GM18870 (cell line): ENCODE measurements at regions not wholly inside any gene's neighbourhood (a gene's known extent, or its start where the extent isn't known, plus 50 kb on each side); places are given as distances from the start of the nearest gene placed in this dataset.
A peak's percentile ranks its signal among the peaks of the same experiment; 100 is the strongest.
"Not testable (repeated sequence)": the region's sequence is repeated elsewhere in the genome, so short reads cannot be mapped to it uniquely, and the experiment has no call there.

Source experiments
- ATAC-seq: cut with Tn5 transposase; IDR thresholded peaks from one replicate; pipeline ENCODE4 v1.9.1; 2021; ENCODE audit warnings: moderate library complexity; ENCODE audit not compliant: unreplicated experiment

DNA sequence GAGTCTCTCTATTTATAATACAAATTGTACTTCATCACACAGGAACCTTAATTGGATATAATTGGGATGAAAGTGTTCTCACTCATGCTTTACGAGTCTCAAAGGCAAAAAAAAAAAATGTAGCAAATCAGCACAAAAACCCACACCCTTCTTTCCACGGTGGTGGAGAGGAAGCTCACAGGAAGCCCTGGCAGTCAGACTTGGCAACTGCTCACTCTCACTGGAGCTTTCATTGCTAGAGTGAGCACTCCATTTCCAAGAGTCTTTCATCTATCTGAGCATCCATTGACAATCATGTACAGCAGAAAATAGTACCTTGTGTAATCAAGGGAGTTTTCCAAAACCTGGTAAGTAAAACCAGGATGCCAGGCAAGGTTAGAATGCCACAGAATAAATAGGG is 2159.4 kb upstream of the AGA start:
- no peak for ATAC-seq

DNA sequence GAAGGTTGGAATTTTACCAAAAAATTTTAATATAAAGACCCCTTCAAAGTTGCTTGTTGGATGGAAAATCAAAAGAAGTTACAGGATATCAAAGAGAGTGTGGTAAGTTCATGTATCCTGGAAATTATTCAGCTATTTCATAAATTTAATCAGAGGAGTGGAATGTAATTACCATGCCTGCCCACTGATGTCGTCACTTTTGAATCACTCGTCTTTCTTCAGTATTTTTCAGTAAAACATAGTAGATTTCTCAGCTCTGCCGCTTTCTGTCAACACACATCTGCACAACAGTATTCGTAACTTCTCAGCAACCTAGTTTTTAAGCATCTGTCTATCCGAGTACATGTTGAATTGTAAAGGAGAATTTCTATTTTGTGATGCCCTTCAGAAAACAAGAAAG is 2163.0 kb upstream of the AGA start:
- ATAC-seq = no peak

DNA sequence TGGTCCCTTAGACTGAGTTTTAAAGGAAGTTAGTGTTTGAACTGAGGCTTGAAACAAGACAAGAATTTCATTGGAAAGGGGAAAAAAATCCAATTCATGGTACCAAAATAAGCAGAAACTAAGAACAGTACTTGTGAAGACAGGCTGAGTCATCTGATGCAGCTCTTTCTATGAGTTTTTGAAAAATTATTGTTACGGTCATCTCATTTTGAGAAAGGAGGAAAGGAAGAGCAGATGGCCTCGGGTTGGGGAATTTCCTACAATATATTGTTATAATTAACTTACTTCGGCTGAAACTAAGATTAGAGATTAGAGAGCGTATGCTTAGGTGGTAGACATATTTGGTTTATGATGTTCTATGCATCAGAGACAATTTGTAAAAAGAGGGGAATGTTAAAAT is 2164.8 kb upstream of the AGA start:
- ATAC-seq = peak; percentile 85

DNA sequence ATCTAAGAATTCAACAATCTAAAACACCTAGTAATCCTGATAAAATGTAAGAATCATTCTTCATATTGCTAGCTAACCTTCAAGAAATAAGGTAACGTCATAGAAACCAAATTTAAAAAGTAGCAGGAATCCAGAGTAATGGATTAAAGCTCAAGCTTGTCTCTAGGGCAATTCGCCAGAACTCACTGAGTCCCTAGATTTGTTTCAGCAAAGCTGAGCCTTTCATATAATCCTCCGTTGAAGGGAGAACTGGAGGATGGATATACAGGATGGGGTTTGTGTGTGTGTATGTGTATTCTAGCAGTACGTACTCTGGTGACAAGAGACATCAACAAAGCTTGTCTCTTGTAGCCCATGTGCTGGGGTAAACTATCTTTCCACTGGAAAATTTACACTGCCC is 2173.5 kb upstream of the AGA start:
- no peak for ATAC-seq

DNA sequence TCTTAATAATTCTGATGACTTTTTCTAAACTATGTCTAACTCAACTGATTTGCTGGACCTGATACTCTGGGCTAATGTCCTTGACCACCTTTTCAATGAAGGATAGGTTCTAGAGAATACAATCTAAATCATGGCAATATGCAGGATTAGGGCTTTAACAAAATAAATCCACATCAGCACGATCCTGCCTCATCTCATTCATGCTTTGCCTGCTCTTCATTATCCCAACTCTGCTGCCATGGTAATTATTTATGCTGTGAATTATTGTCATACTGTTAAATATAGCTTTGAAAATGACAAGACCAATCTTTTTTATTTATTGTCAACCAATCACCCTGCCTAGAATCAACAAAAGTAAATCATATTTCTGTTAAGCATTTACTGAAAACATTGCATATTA is 2176.7 kb upstream of the AGA start:
- no peak for ATAC-seq

DNA sequence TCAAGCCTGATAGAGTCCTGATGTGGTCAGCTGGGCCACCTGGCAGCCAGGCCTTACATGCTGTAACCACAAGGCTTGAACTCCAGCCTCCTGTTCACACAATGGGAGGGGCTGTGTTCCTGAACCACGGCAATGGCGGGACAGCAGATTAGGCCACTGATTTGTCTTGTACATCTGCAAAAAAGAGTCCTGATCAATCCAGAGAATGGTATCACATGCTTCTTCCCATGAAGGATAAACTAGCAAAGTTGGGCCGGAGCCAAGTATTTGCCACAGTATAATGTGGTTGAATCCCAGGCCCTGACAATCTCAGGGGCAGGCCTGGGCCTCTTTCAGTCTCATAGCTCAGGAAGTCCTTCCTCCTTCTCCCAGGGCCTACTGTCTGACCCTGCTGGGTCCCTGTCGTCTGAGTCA is 2182.5 kb upstream of the AGA start:
- no peak for ATAC-seq

DNA sequence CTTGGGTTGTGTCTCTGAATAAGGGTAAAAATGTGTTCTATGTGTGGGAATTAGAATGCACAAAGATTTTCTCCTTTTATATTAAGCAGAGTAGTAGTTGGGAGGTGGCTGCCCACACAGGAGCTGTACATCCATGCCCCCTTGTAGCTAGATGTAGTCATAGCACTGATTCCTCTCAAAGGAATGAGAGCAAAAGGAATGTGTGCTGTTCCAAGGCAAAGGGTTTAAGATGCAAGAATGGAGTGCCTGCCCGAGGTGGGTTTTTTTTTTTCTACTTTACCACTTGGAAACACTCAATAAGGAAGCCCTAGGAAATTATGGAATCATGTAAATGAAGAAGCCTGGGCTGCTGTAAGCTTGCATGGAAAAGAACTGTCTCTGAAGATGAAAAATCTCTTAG is 2183.2 kb upstream of the AGA start:
- no peak for ATAC-seq

DNA sequence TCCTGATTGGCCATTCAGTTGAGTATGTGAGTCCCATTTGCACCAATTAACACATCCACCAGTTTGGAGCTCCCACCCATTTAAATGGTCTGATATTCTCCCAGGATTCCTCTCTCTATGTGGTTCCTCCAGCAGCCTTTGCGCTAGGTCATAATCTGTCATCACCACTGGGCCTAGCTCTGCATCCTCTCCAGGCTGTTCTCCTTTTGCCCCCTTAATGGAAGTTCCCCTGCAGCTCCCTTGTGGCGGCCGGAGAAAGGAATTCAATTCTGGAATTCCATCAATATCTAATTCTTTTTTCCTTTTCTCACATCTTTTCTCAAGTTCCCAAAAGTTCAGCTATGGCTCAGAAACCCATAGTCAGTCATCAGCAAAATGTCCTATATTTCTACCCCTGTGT is 2184.4 kb upstream of the AGA start:
- ATAC-seq = no peak

DNA sequence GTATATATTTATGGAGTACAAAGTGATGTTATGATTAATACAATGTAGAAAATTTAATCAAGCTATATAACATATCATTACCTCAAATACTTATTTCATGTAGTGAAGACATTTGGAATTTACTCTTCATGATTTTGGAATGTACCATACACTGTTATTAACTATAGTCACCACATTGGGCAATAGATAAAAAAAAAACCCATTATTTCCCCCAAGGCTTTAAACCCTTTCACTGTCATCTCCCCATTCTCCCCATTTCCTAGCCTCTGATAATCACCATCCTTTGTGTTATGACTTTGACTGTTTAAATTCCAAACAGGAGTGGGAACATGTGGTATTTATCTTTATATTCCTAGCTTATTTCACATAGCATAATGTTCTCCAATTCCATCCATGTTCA is 2189.1 kb upstream of the AGA start:
- ATAC-seq = no peak

DNA sequence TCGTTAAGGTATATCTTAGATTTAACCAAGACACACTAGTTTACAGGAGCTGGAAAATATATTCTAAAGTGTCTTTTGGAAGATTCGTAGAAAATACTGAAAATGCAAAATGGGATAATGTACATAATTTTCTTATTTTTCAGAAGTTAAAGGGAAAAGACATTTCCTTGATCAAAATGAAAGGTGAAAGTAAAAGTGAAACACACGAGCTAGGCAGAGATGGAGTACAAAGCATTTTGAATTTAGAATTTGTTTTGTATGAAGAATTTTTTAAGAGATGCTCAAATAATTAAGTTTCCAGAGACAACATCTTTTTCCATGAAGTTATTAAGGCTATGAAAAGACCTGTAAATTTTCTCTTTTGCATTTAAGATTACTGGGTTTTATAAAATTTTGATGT is 2192.6 kb upstream of the AGA start:
- no peak for ATAC-seq

DNA sequence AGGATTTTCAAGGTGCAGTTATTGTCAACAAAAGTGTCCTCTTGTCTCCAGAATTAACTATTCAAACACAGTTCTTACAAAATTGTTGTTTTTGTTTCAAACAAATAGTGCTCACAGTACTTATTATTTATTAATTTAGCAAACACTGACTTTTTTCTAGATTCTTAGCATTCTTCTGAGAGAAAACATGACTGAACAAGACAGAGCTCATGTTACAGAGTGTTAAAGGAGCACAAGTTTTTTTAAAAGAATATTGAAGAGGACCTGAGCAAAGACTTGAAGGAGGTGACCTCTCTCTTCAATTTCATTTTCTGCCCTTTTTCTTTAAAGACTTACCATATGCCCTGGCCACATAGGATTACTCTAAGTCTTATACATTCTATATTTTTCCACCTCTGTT is 2220.3 kb upstream of the AGA start:
- no peak for ATAC-seq

DNA sequence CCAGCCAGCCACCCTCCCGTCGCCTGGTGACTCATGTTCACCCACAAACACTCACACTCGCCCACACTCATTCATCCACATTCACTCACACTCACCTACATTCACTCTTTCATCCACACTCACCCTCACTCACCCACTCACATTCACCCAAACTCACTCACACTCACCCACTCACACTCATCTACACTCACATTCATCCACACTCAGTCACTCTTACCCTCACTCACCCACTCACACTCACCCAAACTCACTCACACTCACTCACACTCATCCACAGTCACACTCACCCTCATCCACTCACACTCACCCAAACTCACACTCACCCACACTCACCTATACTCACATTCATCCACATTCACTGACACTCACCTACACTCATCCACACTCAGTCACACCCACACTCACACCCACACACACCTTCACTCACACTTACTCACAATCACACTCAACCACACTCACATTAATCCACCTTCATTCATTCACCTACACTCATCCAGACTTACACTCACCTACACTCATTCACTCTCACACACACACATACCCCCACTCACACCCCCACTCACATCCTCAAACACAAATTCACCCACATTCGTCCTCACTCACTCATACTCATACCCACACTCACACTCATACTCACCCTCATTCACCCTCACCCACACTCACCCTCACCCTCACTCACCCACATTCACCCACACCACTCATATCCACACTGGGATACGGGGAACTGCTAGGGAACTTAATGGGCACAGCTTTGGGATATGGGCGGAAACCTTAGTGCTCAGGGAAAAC is 2221.6 kb upstream of the AGA start:
- ATAC-seq = no peak

DNA sequence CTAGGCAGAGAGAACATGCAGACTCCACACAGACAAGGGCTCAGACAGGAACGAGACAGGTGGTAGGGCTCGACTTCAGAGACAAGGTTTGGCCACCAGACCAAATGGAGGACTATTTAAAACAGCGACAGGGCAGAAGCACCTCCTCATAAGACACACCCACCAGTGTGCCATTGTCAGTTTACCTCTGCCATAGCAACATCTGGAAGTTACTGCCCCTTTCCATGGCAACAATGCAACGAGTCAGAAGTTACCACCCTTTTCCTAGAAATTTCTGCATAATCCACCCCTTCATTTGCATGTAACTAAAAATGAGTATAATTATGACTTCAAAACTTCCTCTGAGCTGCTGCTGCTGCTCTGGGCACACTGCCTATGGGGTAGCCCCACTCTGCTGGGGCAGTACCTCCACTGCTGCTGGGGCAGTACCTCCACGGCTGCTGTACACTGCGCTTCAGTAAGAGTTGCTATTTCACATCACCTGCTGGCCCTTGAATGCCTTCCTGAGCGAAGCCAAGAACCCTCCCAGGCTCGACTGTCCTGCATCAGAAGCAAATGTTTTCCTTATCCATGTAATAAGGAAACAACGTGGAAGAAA is 2222.3 kb upstream of the AGA start:
- ATAC-seq = no peak

DNA sequence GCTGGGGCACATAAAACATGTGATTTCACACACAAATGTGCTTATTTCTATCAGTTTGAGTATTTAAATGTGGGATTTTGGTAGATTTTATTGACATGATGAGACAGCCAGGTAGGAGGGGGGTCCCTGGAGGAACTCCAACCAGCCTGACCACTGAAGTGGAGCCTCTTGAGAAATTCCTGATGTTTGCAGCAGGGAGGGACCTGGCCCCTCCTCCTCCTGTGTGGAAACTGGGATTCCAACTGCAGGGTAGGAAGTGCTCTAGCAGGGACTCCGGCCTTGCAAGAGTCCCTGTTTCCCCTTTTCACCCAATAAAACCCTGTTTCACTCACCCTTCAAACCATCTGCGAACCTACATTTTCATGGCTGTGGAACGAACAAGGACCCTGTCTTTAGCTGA is 2224.0 kb upstream of the AGA start:
- ATAC-seq = no peak

DNA sequence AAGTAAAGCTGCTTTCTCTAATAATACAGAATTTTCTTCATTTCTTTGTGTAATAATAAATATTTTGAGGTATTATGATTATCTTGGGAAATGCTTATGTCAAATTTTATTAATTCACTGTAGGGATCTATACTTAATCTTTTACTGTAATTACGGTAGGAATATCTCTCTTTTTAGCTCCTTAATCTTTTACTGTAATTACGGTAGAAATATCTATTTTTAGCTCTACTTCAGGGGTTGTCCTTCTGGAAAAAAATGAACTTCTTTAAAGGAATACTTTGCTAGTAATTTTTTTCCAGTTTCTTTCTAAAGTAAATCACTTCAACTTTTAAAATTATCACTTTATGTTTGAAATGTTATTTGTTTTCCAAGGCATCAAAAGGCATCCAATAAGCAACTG is 2229.4 kb upstream of the AGA start:
- ATAC-seq = no peak

DNA sequence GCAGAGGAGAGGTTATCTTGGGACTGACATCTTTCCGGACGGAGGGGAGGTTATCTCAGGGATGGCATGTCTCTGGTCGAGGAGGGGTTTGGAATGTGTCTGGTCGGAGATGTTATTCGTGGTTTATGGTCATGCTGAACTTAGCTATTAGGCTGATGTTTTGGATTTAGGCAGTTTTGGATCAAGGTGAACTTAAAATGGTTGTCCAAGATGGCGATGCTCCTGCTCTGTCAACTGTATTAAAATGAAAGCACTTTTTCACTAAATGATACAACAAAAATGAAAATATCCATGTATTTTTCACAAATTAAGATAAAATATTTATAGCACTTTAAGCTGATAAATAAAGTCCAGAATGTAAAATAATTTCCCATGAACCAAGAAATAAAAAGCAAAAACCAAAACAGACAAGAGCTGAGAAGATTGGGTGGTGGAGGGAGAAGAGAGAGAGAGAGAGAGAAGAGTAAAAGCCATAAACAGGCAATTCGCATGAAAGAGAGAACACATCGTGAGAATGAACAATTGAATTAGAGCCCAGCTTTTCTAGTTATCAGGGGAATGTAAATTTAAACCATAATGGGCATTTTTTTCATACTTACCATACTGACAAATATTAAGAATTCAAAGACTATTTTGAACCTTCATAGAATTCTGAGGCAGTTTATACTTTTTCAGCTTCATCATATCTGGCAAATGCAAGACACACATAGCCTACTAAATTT is 2236.0 kb upstream of the AGA start:
- no peak for ATAC-seq

DNA sequence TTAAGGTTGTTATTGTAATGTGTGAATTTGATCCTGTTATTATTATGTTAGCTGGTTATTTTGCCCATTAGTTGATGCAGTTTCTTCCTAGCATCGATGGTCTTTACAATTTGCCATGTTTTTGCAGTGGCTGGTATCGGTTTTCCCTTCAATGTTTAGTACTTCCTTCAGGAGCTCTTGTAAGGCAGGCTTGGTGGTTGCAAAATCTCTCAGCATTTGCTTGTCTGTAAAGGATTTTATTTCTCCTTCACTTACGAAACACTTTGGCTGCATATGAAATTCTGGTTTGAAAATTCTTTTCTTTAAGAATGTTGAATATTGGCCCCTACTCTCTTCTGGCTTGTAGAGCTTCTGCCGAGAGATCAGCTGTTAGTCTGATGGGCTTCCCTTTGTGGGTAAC is 2241.4 kb upstream of the AGA start:
- not testable (repeated sequence) for ATAC-seq

DNA sequence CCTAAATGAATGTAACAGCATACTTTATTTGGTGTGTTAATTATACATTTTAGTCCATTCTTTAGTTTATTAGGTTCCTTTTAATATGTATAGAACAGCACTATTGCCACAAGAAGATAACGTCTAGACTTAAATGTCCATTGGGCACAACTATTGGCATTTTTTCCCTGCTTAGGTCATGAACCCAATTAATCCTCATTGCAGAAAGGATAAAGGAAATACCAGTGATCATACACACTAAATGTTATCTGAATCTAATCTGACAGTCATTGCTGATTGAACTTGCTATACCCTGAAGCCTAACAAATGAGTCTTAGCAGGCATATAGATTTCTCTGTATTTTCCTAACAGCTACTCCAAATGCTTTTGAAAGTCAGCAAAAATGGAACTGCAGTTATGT is 2250.0 kb upstream of the AGA start:
- ATAC-seq = no peak

DNA sequence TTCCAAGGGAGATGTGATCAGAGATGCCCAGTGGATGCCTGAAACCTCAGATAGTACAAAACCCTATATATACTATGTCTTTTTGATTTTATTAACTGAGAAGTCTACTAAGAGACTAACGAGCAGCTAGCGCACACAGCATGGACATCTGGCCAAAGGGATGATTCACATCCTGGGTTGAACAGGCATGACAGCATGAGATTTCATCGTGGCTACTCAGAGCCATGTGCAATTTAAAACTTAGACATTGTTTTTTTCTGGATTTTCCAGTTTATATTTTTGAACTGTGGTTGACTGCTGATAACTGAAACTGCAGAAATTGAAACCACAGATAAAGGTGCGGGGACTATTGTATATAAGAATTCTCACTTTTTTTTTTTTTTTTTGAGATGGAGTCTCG is 2252.9 kb upstream of the AGA start:
- ATAC-seq = no peak

DNA sequence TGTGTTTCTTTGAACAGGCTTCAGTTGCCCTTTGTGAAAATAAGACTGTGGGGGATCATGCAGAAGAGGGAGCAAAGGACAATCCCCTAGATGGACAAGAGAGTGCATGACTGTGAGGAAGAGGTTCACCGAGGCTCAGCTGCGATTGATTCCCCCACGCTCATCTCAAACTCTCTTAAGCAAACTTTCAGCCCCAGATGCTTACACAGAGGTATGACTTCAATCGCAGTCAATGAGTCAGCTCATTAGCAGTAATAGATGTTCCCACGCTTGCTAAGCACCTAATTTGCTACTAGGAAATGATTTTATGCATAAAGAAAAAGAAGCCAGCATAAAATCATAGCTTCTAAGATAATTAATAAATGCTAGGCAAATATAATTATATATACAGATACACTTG is 2256.1 kb upstream of the AGA start:
- no peak for ATAC-seq

DNA sequence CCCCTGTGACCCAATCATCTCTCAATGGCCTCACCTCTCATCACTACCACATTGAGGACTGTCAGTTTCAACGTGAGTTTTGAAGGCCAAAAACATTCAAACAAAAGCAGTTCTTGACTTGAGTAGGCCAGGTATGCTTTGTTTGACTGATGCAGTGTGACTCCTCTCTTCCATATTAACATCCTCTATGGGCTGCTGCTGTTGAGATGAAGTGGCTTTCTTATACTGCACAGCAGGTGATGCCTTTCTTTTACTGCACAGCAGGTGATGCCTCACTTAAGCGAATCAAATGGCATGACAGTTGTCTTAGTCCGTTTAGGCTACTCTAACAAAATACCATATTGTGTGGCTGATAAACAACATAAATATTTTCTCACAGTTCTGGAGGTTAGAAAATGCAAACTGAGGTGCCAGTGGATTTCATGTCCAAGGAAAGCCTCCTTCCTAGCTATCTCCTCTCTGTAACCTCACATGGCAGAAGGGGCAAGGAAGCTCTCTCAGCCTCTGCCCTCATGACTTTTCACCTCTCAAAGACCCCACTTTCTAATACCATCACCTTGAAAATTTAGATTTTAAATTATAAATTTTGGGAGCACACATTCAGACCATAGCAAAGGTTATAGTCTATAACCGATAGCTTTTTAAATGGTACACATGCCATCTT is 2267.9 kb upstream of the AGA start:
- ATAC-seq = no peak
